ENCODE measurements at regions not wholly inside any gene's neighbourhood (a gene's known extent, or its start where the extent isn't known, plus 50 kb on each side); places are given as distances from the start of the nearest gene placed in this dataset.

DNA sequence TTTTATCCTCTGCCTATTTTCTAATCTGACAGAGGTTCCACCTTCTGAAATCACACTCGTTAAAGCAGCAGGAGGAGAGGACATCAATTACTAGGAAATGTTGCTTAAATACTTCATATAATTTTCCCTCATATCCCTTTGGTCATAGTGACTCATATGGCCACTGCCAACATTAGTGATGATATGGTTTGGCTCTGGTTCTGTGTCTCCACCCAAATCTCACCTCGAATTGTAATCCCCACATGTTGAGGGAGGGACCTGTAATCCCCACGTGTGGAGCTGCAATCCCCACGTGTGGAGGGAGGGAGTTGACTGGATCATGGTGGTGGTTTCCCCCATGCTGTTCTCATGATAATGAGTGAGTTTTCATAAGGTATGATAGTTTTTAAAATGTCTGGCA, 618.4 kb upstream of the SLITRK5 start:
- no peak overlapping the region for H3K27ac ChIP-seq
- TF ChIP-seq CTCF (IDR thresholded peaks at IDR 0.05) (no peak), ZFX (IDR thresholded peaks at IDR 0.05; ENCODE audit: borderline replicate concordance) (no peak)

GRCh38 chr13:87057807-87058520, 613.2 kb upstream of the SLITRK5 start:
- peak overlapping the region; percentile 37 for H3K27ac ChIP-seq
- no peak for TF ChIP-seq CTCF (IDR thresholded peaks at IDR 0.05)

GRCh38 chr13:87058786-87059329, 612.3 kb upstream of the SLITRK5 start:
- H3K27ac ChIP-seq, result no peak overlapping the region
- TF ChIP-seq CTCF (IDR thresholded peaks at IDR 0.05) (no peak), ZFX (IDR thresholded peaks at IDR 0.05; ENCODE audit: borderline replicate concordance) (no peak)

- TF ChIP-seq CTCF (IDR thresholded peaks at IDR 0.05) (no peak), ZFX (IDR thresholded peaks at IDR 0.05; ENCODE audit: borderline replicate concordance) (no peak)
- H3K27ac ChIP-seq, result no peak overlapping the region
Observed at GRCh38 chr13:87078947-87079795, 592.0 kb upstream of the SLITRK5 start.

- TF ChIP-seq CTCF (IDR thresholded peaks at IDR 0.05) (no peak), ZFX (IDR thresholded peaks at IDR 0.05; ENCODE audit: borderline replicate concordance) (no peak)
Observed at GRCh38 chr13:87080100-87080779, 590.9 kb upstream of the SLITRK5 start.

GRCh38 chr13:87084192-87084591, 587.0 kb upstream of the SLITRK5 start:
- no peak overlapping the region for H3K27ac ChIP-seq
- TF ChIP-seq ZFX (IDR thresholded peaks at IDR 0.05; ENCODE audit: borderline replicate concordance) (no peak), CTCF (IDR thresholded peaks at IDR 0.05) (no peak)

More at GRCh38 chr13:87080100-87080779, 590.9 kb upstream of the SLITRK5 start:
- no peak overlapping the region for H3K27ac ChIP-seq

Measured in 22Rv1 (cell line).